NCI-H1930 (cell line): ENCODE measurements at regions not wholly inside any gene's neighbourhood (a gene's known extent, or its start where the extent isn't known, plus 50 kb on each side); places are given as distances from the start of the nearest gene placed in this dataset.

ENCODE experiments used
- DNase-seq, 2 experiments: peaks; one replicate each; lab custom pipeline; 2025; lab: John Stamatoyannopoulos, UW

- DNase-seq = no peak
Observed at GRCh38 chr18:2423761-2424160, 147.5 kb downstream of the METTL4 start.

- no peak for DNase-seq
Observed at GRCh38 chr18:2424420-2424819, 146.9 kb downstream of the METTL4 start.

DNA sequence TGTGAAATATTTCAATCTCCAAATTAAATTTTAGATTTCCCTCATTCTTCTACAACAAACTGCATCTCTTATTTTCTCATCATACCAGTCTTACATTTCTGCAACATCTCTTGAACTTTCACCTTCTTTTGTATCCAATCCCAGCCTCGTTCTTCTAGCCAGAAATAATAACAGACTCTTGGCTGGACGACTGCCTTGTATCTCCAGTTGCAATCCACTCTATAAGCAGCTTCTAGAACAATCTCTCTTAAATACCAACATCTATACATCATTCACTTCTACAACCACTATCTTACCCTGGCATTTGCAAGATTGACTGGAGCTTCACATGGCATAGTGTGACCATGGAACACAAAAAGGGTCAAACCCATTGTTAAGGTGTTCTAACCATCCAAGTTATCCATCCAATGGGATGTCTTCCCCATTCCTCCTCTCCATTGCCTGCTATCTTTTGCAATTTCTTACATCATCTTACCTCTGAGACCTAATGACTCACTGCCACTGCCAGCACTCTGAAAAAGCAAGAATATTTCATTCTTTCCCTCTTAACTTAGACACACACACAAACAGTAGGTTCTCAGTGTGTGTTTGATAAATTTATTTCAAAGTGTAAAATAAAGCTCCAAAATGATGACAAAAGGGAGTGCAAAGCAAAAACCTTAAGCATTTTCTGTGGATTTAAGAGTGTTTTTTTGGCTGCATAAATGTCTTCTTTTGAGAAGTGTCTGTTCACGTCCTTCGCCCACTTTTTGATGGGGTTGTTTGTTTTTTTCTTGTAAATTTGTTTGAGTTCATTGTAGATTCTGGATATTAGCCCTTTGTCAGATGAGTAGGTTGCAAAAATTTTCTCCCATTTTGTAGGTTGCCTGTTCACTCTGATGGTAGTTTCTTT is 145.6 kb downstream of the METTL4 start:
- no peak for DNase-seq

DNA sequence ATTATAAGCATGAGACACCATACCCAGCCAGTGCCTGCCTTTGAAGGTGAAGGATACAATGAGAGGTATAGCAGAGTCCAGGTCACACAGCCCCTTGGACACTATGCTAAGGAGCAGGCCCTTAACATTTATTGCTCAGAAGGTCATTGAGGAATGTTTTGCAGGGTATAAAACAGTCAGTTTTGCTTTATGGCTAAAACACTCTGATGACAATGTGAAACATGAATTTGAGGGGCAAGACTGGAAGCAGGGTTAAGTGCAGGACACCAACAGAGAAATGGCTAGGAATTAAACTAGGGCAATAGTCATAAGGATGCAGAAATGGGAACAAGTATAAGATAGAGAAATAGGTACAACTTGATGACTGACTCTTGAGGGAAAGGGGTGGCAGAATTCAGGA is 141.1 kb downstream of the METTL4 start:
- no peak for DNase-seq

- DNase-seq = no peak
Observed at GRCh38 chr18:2431806-2432205, 139.5 kb downstream of the METTL4 start.

GRCh38 chr18:2433366-2433765 is 137.9 kb downstream of the METTL4 start:
- DNase-seq = no peak

- no peak for DNase-seq
Observed at GRCh38 chr18:2441544-2441943, 129.8 kb downstream of the METTL4 start.

DNA sequence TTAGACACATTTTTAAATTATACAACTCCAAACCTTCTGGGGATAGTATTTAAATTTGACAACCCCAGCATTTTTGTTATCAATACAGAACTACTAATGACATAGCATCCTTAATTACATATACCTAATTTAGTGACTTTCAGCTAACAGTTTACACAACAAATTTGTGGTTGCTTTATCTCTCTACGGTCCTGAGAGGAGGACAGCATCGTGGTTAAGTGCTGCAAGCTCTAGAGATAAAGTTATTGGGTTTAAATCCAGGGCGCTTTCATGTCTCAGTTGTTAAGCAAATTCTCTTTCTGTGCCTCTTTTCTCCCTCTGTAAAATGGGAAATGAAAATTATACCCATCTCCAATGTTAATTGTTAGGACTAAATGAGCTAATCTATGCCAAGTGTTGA is 129.3 kb downstream of the METTL4 start:
- no peak for DNase-seq

GRCh38 chr18:2442726-2443275 is 128.5 kb downstream of the METTL4 start:
- no peak for DNase-seq

DNA sequence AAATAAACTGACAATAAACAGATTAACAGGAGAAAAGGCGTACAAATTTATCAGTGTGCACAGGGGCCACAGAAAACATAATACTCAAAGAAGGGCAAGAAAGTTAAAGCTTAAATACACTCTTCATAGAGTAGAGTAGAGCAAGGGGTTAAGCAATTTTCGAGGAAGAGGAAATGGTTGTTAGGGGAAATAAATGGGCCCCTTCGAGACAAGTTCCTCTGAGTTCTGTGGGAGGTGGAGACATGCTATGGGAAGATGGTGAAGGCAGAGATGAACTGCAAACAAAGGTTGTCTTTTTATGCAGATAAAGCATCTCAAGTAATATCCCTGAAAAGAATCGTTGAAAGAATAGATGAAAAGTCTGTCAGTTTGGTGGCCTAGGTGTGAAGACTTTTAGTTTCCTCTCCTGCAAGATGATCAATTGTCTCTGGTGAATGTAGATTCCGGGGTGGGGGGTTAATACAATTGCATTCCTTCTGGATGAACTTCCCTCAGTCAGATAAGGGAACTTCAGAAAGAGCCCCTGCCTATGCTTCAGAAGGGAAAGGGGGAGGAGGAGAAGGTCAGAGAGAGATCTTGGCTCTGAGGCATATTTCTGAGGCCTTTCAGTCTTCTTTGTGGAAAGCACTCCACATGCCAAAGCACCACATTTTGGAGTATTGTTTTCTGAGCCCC is 127.0 kb downstream of the METTL4 start:
- DNase-seq = no peak

- no peak for DNase-seq
Observed at GRCh38 chr18:2448565-2449151, 122.6 kb downstream of the METTL4 start.

GRCh38 chr18:2451556-2451955 is 119.7 kb downstream of the METTL4 start:
- DNase-seq = no peak

DNA sequence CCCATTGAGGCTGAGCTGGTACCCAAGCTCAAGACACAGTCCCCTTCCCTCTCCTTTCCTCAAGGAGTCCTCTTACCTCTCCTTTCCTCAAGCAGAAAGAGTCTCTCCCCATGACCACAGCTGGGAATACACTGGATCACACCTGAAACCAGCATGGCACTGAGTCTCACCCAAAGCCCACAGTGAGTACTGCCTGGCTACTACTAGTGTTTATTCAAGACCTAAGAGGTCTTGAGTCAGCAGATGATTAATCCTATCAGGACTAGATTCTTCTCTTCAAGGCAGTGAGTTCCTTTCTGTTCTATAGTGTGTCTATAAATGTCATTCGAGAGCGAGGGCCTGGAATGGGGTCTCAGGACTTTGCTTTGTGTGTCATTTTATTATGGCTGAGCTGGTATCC is 111.4 kb downstream of the METTL4 start:
- DNase-seq = no peak

DNA sequence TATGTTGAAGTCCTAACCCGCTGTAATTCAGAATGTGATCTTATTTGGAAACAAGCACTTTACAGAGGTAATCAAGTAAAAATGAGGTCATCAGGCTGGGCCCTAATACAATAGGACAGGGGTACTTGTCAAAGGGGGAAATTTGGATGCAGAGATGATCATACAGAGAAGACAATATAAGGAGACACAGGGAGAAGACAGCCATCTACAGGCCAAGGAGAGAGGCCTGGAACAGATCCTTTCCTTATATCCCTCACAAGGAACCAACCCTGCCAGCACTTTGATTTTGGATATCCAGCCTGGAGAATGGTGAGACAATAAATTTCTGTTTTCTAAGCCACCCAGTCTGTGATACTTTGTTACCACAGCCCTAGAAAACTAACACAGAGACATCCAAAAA is 104.3 kb downstream of the METTL4 start:
- no peak for DNase-seq

- DNase-seq = no peak
Observed at GRCh38 chr18:2468051-2468450, 103.3 kb downstream of the METTL4 start.

- no peak for DNase-seq
Observed at GRCh38 chr18:2471523-2471922, 99.8 kb downstream of the METTL4 start.

GRCh38 chr18:2478662-2479061 is 92.6 kb downstream of the METTL4 start:
- no peak for DNase-seq

- no peak for DNase-seq
Observed at GRCh38 chr18:2480536-2480935, 90.8 kb downstream of the METTL4 start.

DNA sequence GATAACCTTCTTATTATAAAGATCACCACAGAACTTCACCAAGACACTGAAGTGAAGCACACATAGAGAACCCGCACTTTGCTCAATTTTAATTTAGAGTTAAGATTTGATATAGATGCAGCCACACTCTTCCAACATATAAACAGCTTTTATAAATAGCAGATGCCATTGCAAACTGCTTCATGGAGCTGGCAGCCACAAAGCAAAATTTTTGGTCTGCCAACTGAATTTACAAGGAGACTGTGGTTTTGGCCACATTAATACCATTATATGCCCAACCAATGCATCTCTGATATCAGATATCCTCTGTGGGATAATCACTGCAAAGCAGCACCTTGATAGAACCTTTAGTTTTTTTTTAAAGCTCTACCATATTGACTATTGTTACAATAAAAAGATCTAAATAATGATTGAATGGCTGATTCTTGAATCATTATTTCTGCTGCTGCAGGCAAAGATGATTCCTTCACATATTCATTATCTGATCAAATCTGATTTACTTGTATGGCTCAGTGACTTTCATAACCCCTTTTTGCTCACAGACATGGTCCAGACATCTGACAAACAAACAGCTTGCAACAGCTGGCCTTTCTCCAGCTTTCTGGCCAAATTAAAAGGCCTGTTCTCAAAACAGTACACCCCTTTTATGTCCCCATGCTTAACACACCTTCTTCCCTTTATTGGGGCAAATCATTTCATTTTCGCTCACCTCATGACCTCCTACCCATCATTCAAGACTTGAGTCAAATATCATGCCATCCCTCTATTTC is 88.4 kb downstream of the METTL4 start:
- no peak for DNase-seq

- DNase-seq = no peak
Observed at GRCh38 chr18:2485983-2486382, 85.3 kb downstream of the METTL4 start.

- no peak for DNase-seq
Observed at GRCh38 chr18:2486426-2486825, 84.9 kb downstream of the METTL4 start.
